Adrenal gland (tissue), 9 donors: ENCODE measurements at regions not wholly inside any gene's neighbourhood (a gene's known extent, or its start where the extent isn't known, plus 50 kb on each side); places are given as distances from the start of the nearest gene placed in this dataset.

Experiments used
- DNase-seq, 7 donors: peaks; one replicate each; pipeline ENCODE4 v3.0.0-alpha.2; 2019 to 2020
- H3K27ac ChIP-seq, 5 donors: fragments of 200-600 bp; sonication (generic) in 4 of 5; 1 replicate in 3 of 5; 2 replicates in 2 of 5; pipeline versions ENCODE4 v1.5.1 to v1.8.0; 2016 to 2020; ENCODE audit warnings: mild to moderate bottlenecking in 1 of 5
- H3K27me3 ChIP-seq: fragments of 200-600 bp; 2 replicates; pipeline ENCODE4 v1.8.0; 2021
- H3K36me3 ChIP-seq, 2 donors: fragments of 200-600 bp; replicated peaks in 1 of 2; 1 replicate in 1 of 2; 2 replicates in 1 of 2; pipeline versions ENCODE4 v1.5.1 to v1.8.0; 2018 to 2022
- H3K4me1 ChIP-seq, 2 donors: fragments of 200-600 bp; replicated peaks in 1 of 2; 1 replicate in 1 of 2; 2 replicates in 1 of 2; pipeline versions ENCODE4 v1.5.1 to v1.8.0; 2018 to 2021
- H3K4me3 ChIP-seq, 4 donors: fragments of 200-600 bp; sonication (generic) in 3 of 4; one replicate each; pipeline ENCODE4 v1.5.1; 2016 to 2018
- H3K9me3 ChIP-seq, 3 donors: fragments of 200-600 bp; sonication (generic) in 1 of 3; replicated peaks in 1 of 3; 1 replicate in 2 of 3; 2 replicates in 1 of 3; pipeline versions ENCODE4 v1.5.1 to v1.8.0; 2016 to 2021
- CTCF ChIP-seq, 6 experiments: fragments of 450-650 bp in 4 of 6; fragments of 200-600 bp in 2 of 6; sonication (generic) in 1 of 6; IDR thresholded peaks; 1 replicate in 5 of 6; 2 replicates in 1 of 6; pipeline versions ENCODE4 v1.5.1 to v1.8.0; 2016 to 2021; ENCODE audit warnings: antibody characterized with exemption in 6 of 6, mild to moderate bottlenecking in 2 of 6, moderate library complexity in 1 of 6
- POLR2A ChIP-seq, 2 donors: fragments of 450-650 bp; IDR thresholded peaks; one replicate each; pipeline ENCODE4 v1.6.1; 2017; ENCODE audit warnings: antibody characterized with exemption in 2 of 2, mild to moderate bottlenecking in 2 of 2, moderate library complexity in 1 of 2
- WGBS, 4 donors: extraction: QIAGEN DNeasy Blood & Tissue Kit in 2 of 4; methylation state at CpG; one replicate each; pipeline versions ENCODE4 v1.1.5 to v1.1.7; 2013 to 2017; 5-methylcytosine and 5-hydroxymethylcytosine counted together
- intact Hi-C, 2 donors: fragments of 100-400 bp; cut with DNase I; formaldehyde crosslinking; loops; one replicate each; pipeline versions ENCODE4 v1.14.1 to v1.15.0; 2022 to 2023
- donor health status: healthy with polysubstance abuse.
- donor health status: Bipolar disorder and iron deficiency.
- donor health status: DM: yes; HTN: yes; CAD: no.
- donor health status: DM: no; HTN: no; CAD: no.
- donor health status: DM: no; HTN: no; CAD: no.

DNA sequence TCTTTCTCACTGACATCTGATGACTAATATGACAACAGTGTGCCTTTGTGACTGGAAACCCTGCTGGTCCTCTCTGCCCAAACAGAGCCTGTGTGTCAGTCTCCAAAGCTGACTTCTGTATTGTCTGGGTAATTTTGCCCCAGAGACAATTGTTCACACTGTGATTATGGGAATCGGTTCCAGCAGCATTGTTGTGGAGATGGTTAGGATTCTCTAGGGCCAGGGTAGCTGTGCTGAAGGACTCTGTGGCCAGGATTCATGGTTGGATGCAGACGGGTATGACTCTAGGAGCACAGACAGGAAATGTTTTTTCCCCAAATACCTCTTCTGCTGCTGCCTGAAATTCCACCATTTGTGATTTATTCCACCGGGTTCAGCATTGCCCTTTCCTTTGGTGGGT lies 57.5 kb upstream of the ITGA11 start:
- Histone ChIP-seq H3K4me3 (no peak overlapping the region), H3K27ac (no peak overlapping the region), H3K27me3 (no peaks in the 10 kb centered on the region), H3K36me3 (no peaks in the 10 kb centered on the region), H3K4me1 (no peaks in the 10 kb centered on the region), H3K9me3 (no peaks in the 10 kb centered on the region)
- no peak for TF ChIP-seq CTCF (IDR thresholded peaks at IDR 0.05)
- TF ChIP-seq POLR2A (IDR thresholded peaks at IDR 0.05) = no peak
- WGBS, 4 donors = 37 to 60% (median 52%) methylated on average over 3 of the region's 3 CpGs
- DNase-seq = peak in 1 of 7 donors; percentile 6
- intact Hi-C loops = no loop called here

GRCh38 chr15:68491415-68492106 lies 59.6 kb upstream of the ITGA11 start:
- Histone ChIP-seq H3K9me3 (no peaks in the 10 kb centered on the region), H3K36me3 (no peaks in the 10 kb centered on the region), H3K4me1 (no peaks in the 10 kb centered on the region), H3K27me3 (no peaks in the 10 kb centered on the region), H3K27ac (no peak overlapping the region), H3K4me3 (no peak overlapping the region)
- intact Hi-C loops = no loop called here
- TF ChIP-seq POLR2A (IDR thresholded peaks at IDR 0.05) = no peak
- no peak for TF ChIP-seq CTCF (IDR thresholded peaks at IDR 0.05)
- WGBS, 4 donors = 77 to 90% (median 79%) methylated on average over 5 of the region's 5 CpGs
- DNase-seq = peak in 1 of 7 donors; percentile 30

DNA sequence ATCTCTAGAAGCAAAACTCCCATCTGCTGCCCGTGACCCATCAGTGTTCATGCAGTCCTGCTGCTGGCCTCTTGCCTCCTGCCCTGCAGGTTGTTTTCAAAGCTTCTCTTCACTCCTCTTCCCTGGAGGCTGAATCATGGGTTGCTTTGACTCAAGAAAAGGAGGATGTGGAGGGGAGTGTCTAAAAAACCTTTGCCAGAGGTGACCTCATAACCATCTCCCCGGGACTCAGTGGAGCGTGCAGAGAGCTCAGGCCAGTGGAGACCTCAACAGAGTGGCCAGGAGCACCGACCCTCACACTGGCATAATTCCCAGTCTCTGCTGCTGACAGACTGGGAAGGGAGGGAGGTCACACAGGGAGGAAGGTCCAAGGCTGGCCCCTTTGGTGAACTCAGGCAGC lies 60.9 kb upstream of the ITGA11 start:
- TF ChIP-seq POLR2A (IDR thresholded peaks at IDR 0.05) (no peak), CTCF (IDR thresholded peaks at IDR 0.05) (no peak)
- no peak overlapping the region for H3K27ac ChIP-seq
- 48 to 63% (median 54%) methylated on average over 1 to 4 of the region's 4 CpGs for WGBS, 4 donors
- H3K4me1 ChIP-seq = no peaks in the 10 kb centered on the region
- DNase-seq = no peak
- H3K4me3 ChIP-seq = no peak overlapping the region
- intact Hi-C loops = no loop called here
- H3K27me3 ChIP-seq = no peaks in the 10 kb centered on the region
- no peaks in the 10 kb centered on the region for H3K9me3 ChIP-seq
- H3K36me3 ChIP-seq = no peaks in the 10 kb centered on the region

- Histone ChIP-seq H3K4me1 (no peaks in the 10 kb centered on the region), H3K27me3 (no peaks in the 10 kb centered on the region), H3K4me3 (no peak overlapping the region), H3K27ac (no peak overlapping the region), H3K9me3 (no peaks in the 10 kb centered on the region), H3K36me3 (no peaks in the 10 kb centered on the region)
- no peak for TF ChIP-seq CTCF (IDR thresholded peaks at IDR 0.05)
- no peak for TF ChIP-seq POLR2A (IDR thresholded peaks at IDR 0.05)
- intact Hi-C loops = no loop called here
- 79 to 91% (median 86%) methylated on average over 3 of the region's 3 CpGs for WGBS, 4 donors
- peak in 1 of 7 donors; percentile 5 for DNase-seq
These were observed 61.7 kb upstream of the ITGA11 start for GRCh38 chr15:68493629-68494028.
